HCT116 (cell line): ENCODE measurements at regions not wholly inside any gene's neighbourhood (a gene's known extent, or its start where the extent isn't known, plus 50 kb on each side); places are given as distances from the start of the nearest gene placed in this dataset.

Source experiments
- ATF3 ChIP-seq: IDR thresholded peaks from 2 replicates; pipeline ENCODE4 v1.6.1; 2012
- CTCF ChIP-seq, 3 experiments: fragments of 200-600 bp in 1 of 3; sonication (generic) in 1 of 3; IDR thresholded peaks in 2 of 3; conservative IDR thresholded peaks in 1 of 3; 2 replicates each; pipeline ENCODE4 v1.5.1; 2012 to 2017; ENCODE audit warnings: low read depth in 2 of 3, low read length in 2 of 3, antibody characterized with exemption in 1 of 3, borderline replicate concordance in 1 of 3, control low read depth in 1 of 3, mild to moderate bottlenecking in 1 of 3, mixed read lengths in 1 of 3, mixed run types in 1 of 3, moderate library complexity in 1 of 3; ENCODE audit not compliant: insufficient read depth in 1 of 3
- EZH2 ChIP-seq: fragments of 200-600 bp; sonication (generic); IDR thresholded peaks from 2 replicates; pipeline ENCODE4 v1.6.1; 2017; ENCODE audit warnings: antibody characterized with exemption, mixed run types
- SRF ChIP-seq: IDR thresholded peaks from 2 replicates; pipeline ENCODE4 v1.6.1; 2012; ENCODE audit warnings: low read depth

GRCh38 chr20:43375591-43375990, 82.1 kb upstream of the SRSF6 start:
- TF ChIP-seq EZH2 (no peak), ATF3 (no peak), CTCF (IDR thresholded peaks at IDR 0.05 in 2 of 3, conservative IDR thresholded peaks at IDR 0.05 in 1 of 3; ENCODE audit: borderline replicate concordance in 1 of 3, insufficient read depth in 1 of 3, low read depth in 2 of 3, low read length in 2 of 3) (no peak), SRF (no peak)
